H9 (cell line): ENCODE measurements at regions not wholly inside any gene's neighbourhood (a gene's known extent, or its start where the extent isn't known, plus 50 kb on each side); places are given as distances from the start of the nearest gene placed in this dataset.
A peak's percentile ranks its signal among the peaks of the same experiment; 100 is the strongest.

ENCODE experiments used
- DNase-seq: peaks from one replicate; pipeline ENCODE4 v3.0.0-alpha.2; 2017
- H2AFZ ChIP-seq: one replicate; pipeline ENCODE4 v1.6.1; 2013; ENCODE audit warnings: mild to moderate bottlenecking, low read length, control low read depth, moderate library complexity
- H2AK5ac ChIP-seq: 2 replicates; pipeline ENCODE4 v1.6.1; 2013; ENCODE audit warnings: low read length, control low read depth, mixed read lengths; ENCODE audit not compliant: insufficient read length
- H2BK120ac ChIP-seq: one replicate; pipeline ENCODE4 v1.6.1; 2013; ENCODE audit warnings: low read depth, mild to moderate bottlenecking, low read length, control low read depth, inconsistent platforms; ENCODE audit not compliant: poor library complexity, severe bottlenecking
- H2BK12ac ChIP-seq: 2 replicates; pipeline ENCODE4 v1.6.1; 2013; ENCODE audit warnings: low read length, control low read depth, mixed read lengths, low read depth; ENCODE audit not compliant: insufficient read length
- H2BK15ac ChIP-seq: 2 replicates; pipeline ENCODE4 v1.6.1; 2013; ENCODE audit warnings: low read depth, low read length, control low read depth
- H2BK20ac ChIP-seq: one replicate; pipeline ENCODE4 v1.6.1; 2013; ENCODE audit warnings: low read depth, mild to moderate bottlenecking, low read length, control low read depth, inconsistent platforms; ENCODE audit not compliant: poor library complexity, severe bottlenecking
- H2BK5ac ChIP-seq: 2 replicates; pipeline ENCODE4 v1.6.1; 2013; ENCODE audit warnings: low read length, control low read depth, mixed read lengths; ENCODE audit not compliant: insufficient read length
- H3K14ac ChIP-seq: 2 replicates; pipeline ENCODE4 v1.6.1; 2013; ENCODE audit warnings: low read length, control low read depth; ENCODE audit not compliant: insufficient read depth
- H3K18ac ChIP-seq: 2 replicates; pipeline ENCODE4 v1.6.1; 2013; ENCODE audit warnings: low read depth, mild to moderate bottlenecking, mixed read lengths, low read length, control low read depth; ENCODE audit not compliant: insufficient read length
- H3K23ac ChIP-seq: 2 replicates; pipeline ENCODE4 v1.6.1; 2013; ENCODE audit warnings: low read length, control low read depth, mixed read lengths, low read depth; ENCODE audit not compliant: insufficient read length
- H3K23me2 ChIP-seq: 2 replicates; pipeline ENCODE4 v1.6.1; 2013; ENCODE audit warnings: low read depth, mild to moderate bottlenecking, mixed read lengths, low read length, control low read depth; ENCODE audit not compliant: insufficient read length, poor library complexity, severe bottlenecking
- H3K27ac ChIP-seq: 2 replicates; pipeline ENCODE4 v1.5.1; 2013; ENCODE audit warnings: low read length, control low read depth, mixed read lengths, low read depth; ENCODE audit not compliant: insufficient read length
- H3K27me3 ChIP-seq: 2 replicates; pipeline ENCODE4 v1.6.1; 2013; ENCODE audit warnings: low read length, control low read depth, inconsistent platforms; ENCODE audit not compliant: insufficient read depth
- H3K4ac ChIP-seq: 2 replicates; pipeline ENCODE4 v1.6.1; 2013; ENCODE audit warnings: low read depth, mild to moderate bottlenecking, control low read depth, inconsistent platforms, low read length, moderate library complexity
- H3K4me1 ChIP-seq: 2 replicates; pipeline ENCODE4 v1.6.1; 2013; ENCODE audit warnings: low read length, control low read depth, inconsistent platforms; ENCODE audit not compliant: insufficient read depth
- H3K4me2 ChIP-seq: 2 replicates; pipeline ENCODE4 v1.6.1; 2013; ENCODE audit warnings: low read length, control low read depth, mixed read lengths; ENCODE audit not compliant: insufficient read length, insufficient read depth
- H3K56ac ChIP-seq: 2 replicates; pipeline ENCODE4 v1.6.1; 2013; ENCODE audit warnings: low read depth, mild to moderate bottlenecking, mixed read lengths, low read length, control low read depth; ENCODE audit not compliant: insufficient read length
- H3K79me1 ChIP-seq: 2 replicates; pipeline ENCODE4 v1.6.1; 2013; ENCODE audit warnings: low read depth, mild to moderate bottlenecking, moderate library complexity, low read length, control low read depth, inconsistent platforms; ENCODE audit not compliant: insufficient read depth, poor library complexity, severe bottlenecking
- H3K79me2 ChIP-seq: 2 replicates; pipeline ENCODE4 v1.6.1; 2013; ENCODE audit warnings: low read length, control low read depth, inconsistent platforms; ENCODE audit not compliant: insufficient read depth
- H3K9ac ChIP-seq: 2 replicates; pipeline ENCODE4 v1.6.1; 2013; ENCODE audit warnings: low read length, control low read depth, mixed read lengths; ENCODE audit not compliant: insufficient read length; ENCODE audit errors: extremely low read depth
- H3K9me3 ChIP-seq: one replicate; pipeline ENCODE4 v1.6.1; 2013; ENCODE audit warnings: low read depth, low read length, inconsistent platforms; ENCODE audit not compliant: control insufficient read depth
- H3T11ph ChIP-seq: one replicate; pipeline ENCODE4 v1.6.1; 2013; ENCODE audit warnings: mild to moderate bottlenecking, low read length, control low read depth, inconsistent platforms
- H4K20me1 ChIP-seq: one replicate; pipeline ENCODE4 v1.6.1; 2013; ENCODE audit not compliant: control insufficient read depth, insufficient read length, insufficient read depth
- H4K5ac ChIP-seq: 2 replicates; pipeline ENCODE4 v1.6.1; 2013; ENCODE audit warnings: low read depth, mild to moderate bottlenecking, mixed read lengths, low read length, control low read depth; ENCODE audit not compliant: insufficient read length
- H4K8ac ChIP-seq: replicated peaks from 2 replicates; pipeline ENCODE4 v1.6.1; 2013; ENCODE audit warnings: low read length, control low read depth, mixed read lengths, low read depth; ENCODE audit not compliant: insufficient read length
- H4K91ac ChIP-seq: 2 replicates; pipeline ENCODE4 v1.6.1; 2013; ENCODE audit warnings: low read depth, mild to moderate bottlenecking, moderate library complexity, mixed read lengths, low read length, control low read depth; ENCODE audit not compliant: insufficient read length
- H3K27ac Mint-ChIP-seq, 3 experiments: 2 replicates in 2 of 3; 3 replicates in 1 of 3; pipeline ENCODE4 v1.8.0; 2020 to 2021; ENCODE audit warnings: mixed read lengths in 3 of 3, mild to moderate bottlenecking in 1 of 3, moderate library complexity in 1 of 3
- H3K27me3 Mint-ChIP-seq: 2 replicates; pipeline ENCODE4 v1.8.0; 2021; ENCODE audit warnings: low read depth, mild to moderate bottlenecking, moderate library complexity, mixed read lengths
- H3K36me3 Mint-ChIP-seq, 3 experiments: 2 replicates in 2 of 3; 3 replicates in 1 of 3; pipeline ENCODE4 v1.8.0; 2020 to 2021; ENCODE audit warnings: low read depth in 3 of 3, mixed read lengths in 3 of 3; ENCODE audit not compliant: insufficient read depth in 1 of 3
- H3K4me1 Mint-ChIP-seq, 2 experiments: 2 replicates each; pipeline ENCODE4 v1.8.0; 2020; ENCODE audit warnings: mixed read lengths in 2 of 2
- H3K4me3 Mint-ChIP-seq, 2 experiments: 2 replicates in 1 of 2; 3 replicates in 1 of 2; pipeline ENCODE4 v1.8.0; 2020 to 2021; ENCODE audit warnings: mild to moderate bottlenecking in 2 of 2, mixed read lengths in 2 of 2, moderate library complexity in 1 of 2
- H3K9me3 Mint-ChIP-seq, 2 experiments: 2 replicates in 1 of 2; 3 replicates in 1 of 2; pipeline ENCODE4 v1.8.0; 2020; ENCODE audit warnings: mild to moderate bottlenecking in 2 of 2, mixed read lengths in 2 of 2, moderate library complexity in 1 of 2
- CTCF ChIP-seq: fragments of 200-600 bp; sonication (generic); conservative IDR thresholded peaks from 3 replicates; pipeline ENCODE4 v1.8.0; 2021; ENCODE audit warnings: antibody characterized with exemption, mild to moderate bottlenecking
- WGBS: extraction: QIAGEN DNeasy Blood & Tissue Kit; methylation state at CpG from one replicate; pipeline ENCODE4 v1.1.7; 2013; ENCODE audit warnings: missing lambda C conversion rate, low lambda C conversion rate, mixed read lengths; ENCODE audit not compliant: insufficient read length; ENCODE audit errors: extremely low coverage; 5-methylcytosine and 5-hydroxymethylcytosine counted together

GRCh38 chr2:63678551-63678950, 89.8 kb downstream of the MDH1 start:
- Histone ChIP-seq H3K23ac (no peak overlapping the region), H4K91ac (no peak overlapping the region), H3K56ac (no peak overlapping the region), H2AK5ac (no peak overlapping the region), H3K14ac (no peak overlapping the region), H3K9ac (no peak overlapping the region), H3K79me1 (no peaks in the 10 kb centered on the region), H3K27me3 (no peaks in the 10 kb centered on the region), H2BK120ac (no peak overlapping the region), H2BK12ac (no peak overlapping the region), H2BK5ac (no peak overlapping the region), H4K8ac (no peak overlapping the region), H3T11ph (no peak overlapping the region), H3K79me2 (no peaks in the 10 kb centered on the region), H3K4ac (no peak overlapping the region), H3K27ac (no peak overlapping the region), H3K18ac (no peak overlapping the region), H3K9me3 (no peaks in the 10 kb centered on the region), H4K5ac (no peak overlapping the region), H3K23me2 (no peaks in the 10 kb centered on the region), H2BK15ac (no peak overlapping the region), H3K4me2 (no peak overlapping the region), H2AFZ (no peak overlapping the region), H4K20me1 (no peaks in the 10 kb centered on the region), H2BK20ac (no peak overlapping the region), H3K4me1 (no peaks in the 10 kb centered on the region)
- Mint-ChIP-seq H3K4me1 (peaks cover 15 to 18% of the 10 kb centered on the region in 2 experiments), H3K27me3 (no peaks in the 10 kb centered on the region), H3K36me3 (peaks cover 0 to 4% (median 0%) of the 10 kb centered on the region in 3 experiments; a peak in 1 of 7 replicates), H3K27ac (no peak overlapping the region; a peak in 1 of 7 replicates), H3K4me3 (peak overlapping the region in 1 of 2 experiments; percentile 3; a peak in 1 of 5 replicates), H3K9me3 (no peaks in the 10 kb centered on the region; a peak in 1 of 5 replicates)
- TF ChIP-seq CTCF: no peak
- no peak for DNase-seq
- no CpG with 5 or more reads among the region's 4 CpGs for WGBS
